Upper lobe of left lung (tissue), 4 donors: ENCODE measurements at regions not wholly inside any gene's neighbourhood (a gene's known extent, or its start where the extent isn't known, plus 50 kb on each side); places are given as distances from the start of the nearest gene placed in this dataset.

Experiments
- CTCF ChIP-seq, 6 experiments: fragments of 450-650 bp in 4 of 6; fragments of 200-600 bp in 2 of 6; sonication (generic) in 2 of 6; IDR thresholded peaks; one replicate each; pipeline ENCODE4 v1.5.1; 2016 to 2019; ENCODE audit warnings: antibody characterized with exemption in 6 of 6
- POLR2A ChIP-seq, 4 donors: fragments of 450-650 bp; IDR thresholded peaks; one replicate each; pipeline ENCODE4 v1.5.1; 2016 to 2017; ENCODE audit warnings: antibody characterized with exemption in 4 of 4, mild to moderate bottlenecking in 2 of 4

- TF ChIP-seq POLR2A (IDR thresholded peaks at IDR 0.05) (no peak), CTCF (IDR thresholded peaks at IDR 0.05) (no peak)
Measured at GRCh38 chrY:19590235-19590634, 154.3 kb downstream of the KDM5D start.
